ENCODE measurements at regions not wholly inside any gene's neighbourhood (a gene's known extent, or its start where the extent isn't known, plus 50 kb on each side); places are given as distances from the start of the nearest gene placed in this dataset.

DNA sequence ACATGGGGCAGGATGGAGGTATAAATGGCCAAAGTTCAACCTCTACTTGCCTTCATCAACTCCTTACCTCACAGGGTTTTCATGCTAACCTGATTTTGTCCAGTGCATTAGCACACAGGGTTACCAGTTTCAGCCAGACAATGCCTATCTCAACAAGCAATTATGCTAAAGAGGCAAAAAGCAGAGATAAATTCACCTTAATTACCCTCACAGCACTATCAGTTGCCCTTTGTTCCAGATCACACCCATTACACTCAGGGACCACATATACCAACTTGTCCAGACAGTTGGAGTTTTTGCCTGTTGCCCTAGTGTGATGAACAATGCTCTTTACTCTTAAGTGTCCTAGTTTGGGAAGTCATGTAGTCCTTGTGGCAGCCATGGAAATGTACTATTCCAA is 174.5 kb upstream of the MOCS1 start:
- Mint-ChIP-seq H3K4me1 (ENCODE audit: low read depth) (no peaks in the 10 kb centered on the region), H3K27me3 (ENCODE audit: low read depth) (peaks cover 7% of the 10 kb centered on the region), H3K9me3 (no peaks in the 10 kb centered on the region), H3K36me3 (ENCODE audit: insufficient read depth) (no peaks in the 10 kb centered on the region), H3K4me3 (no peak overlapping the region)
- no peak for ATAC-seq
- no peak for DNase-seq

DNA sequence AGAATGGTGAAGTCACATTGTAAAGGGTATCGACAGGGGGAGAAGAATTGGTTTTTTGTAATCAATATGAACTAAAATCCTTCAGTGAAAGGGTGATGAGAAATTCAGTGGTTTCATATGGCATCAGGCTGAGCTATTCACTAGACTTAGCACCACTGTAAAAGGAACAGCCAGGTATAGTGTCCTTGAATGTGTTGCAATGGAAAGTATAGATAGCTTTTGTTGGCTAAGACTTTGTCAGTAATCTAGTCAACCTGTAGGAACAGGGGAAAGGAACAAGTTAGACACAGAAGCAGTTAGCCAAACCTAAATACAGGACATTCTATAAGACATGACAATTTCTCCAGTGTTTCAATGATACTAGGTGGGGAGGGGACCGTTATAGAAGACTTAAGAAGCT is 172.6 kb upstream of the MOCS1 start:
- no peaks in the 10 kb centered on the region for H3K36me3 Mint-ChIP-seq (ENCODE audit: insufficient read depth)
- ATAC-seq (no peak), DNase-seq (no peak)
- no peaks in the 10 kb centered on the region for H3K9me3 Mint-ChIP-seq
- H3K4me1 Mint-ChIP-seq (ENCODE audit: low read depth) = no peaks in the 10 kb centered on the region
- peaks cover 3% of the 10 kb centered on the region for H3K27me3 Mint-ChIP-seq (ENCODE audit: low read depth)
- no peak overlapping the region for H3K4me3 Mint-ChIP-seq

DNA sequence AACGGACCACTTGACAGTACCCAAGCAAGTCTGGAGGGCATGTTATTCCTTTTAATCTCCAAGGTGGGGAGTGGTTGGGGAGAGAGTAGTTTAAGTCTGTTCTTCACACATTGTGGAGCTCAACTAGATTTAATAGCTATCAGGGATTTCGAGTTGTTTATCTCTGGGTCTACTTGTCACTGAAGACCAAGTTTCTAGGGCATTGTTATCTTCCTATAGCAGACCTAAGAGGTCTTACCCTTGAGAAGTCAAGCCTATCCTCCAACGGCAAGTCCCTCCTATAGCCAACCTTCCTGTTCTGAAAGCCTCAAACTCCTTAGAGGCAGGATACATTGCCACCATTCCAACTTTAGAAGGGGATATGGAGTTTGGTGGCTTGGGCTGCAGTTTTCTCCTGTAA is 164.5 kb upstream of the MOCS1 start:
- no peak for DNase-seq
- no peaks in the 10 kb centered on the region for H3K36me3 Mint-ChIP-seq (ENCODE audit: insufficient read depth)
- no peak for ATAC-seq
- no peak overlapping the region for H3K4me3 Mint-ChIP-seq
- no peaks in the 10 kb centered on the region for H3K9me3 Mint-ChIP-seq
- no peaks in the 10 kb centered on the region for H3K4me1 Mint-ChIP-seq (ENCODE audit: low read depth)
- peaks cover 2% of the 10 kb centered on the region for H3K27me3 Mint-ChIP-seq (ENCODE audit: low read depth)

DNA sequence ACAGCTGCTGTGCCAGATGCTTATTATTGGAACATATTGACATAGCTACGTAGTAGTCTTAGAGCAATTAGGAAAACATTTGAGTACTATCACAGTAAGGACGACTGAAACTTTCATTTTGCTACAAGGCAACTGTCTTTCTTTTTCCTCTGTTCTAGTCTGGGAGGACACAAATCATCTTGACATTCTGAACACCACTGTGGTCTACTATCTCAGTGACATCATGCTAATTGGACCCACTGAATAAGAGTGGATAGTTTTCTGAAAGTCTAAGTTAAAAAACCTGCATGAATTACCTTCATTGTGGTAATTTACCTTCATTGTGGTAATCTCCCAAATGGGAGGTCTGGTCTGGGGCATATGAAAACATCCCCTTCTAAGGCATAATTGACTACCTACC is 163.3 kb upstream of the MOCS1 start:
- H3K36me3 Mint-ChIP-seq (ENCODE audit: insufficient read depth) = no peaks in the 10 kb centered on the region
- H3K4me3 Mint-ChIP-seq = no peak overlapping the region
- no peak for ATAC-seq
- no peak for DNase-seq
- H3K27me3 Mint-ChIP-seq (ENCODE audit: low read depth) = peaks cover 2% of the 10 kb centered on the region
- H3K9me3 Mint-ChIP-seq = no peaks in the 10 kb centered on the region
- no peaks in the 10 kb centered on the region for H3K4me1 Mint-ChIP-seq (ENCODE audit: low read depth)

DNA sequence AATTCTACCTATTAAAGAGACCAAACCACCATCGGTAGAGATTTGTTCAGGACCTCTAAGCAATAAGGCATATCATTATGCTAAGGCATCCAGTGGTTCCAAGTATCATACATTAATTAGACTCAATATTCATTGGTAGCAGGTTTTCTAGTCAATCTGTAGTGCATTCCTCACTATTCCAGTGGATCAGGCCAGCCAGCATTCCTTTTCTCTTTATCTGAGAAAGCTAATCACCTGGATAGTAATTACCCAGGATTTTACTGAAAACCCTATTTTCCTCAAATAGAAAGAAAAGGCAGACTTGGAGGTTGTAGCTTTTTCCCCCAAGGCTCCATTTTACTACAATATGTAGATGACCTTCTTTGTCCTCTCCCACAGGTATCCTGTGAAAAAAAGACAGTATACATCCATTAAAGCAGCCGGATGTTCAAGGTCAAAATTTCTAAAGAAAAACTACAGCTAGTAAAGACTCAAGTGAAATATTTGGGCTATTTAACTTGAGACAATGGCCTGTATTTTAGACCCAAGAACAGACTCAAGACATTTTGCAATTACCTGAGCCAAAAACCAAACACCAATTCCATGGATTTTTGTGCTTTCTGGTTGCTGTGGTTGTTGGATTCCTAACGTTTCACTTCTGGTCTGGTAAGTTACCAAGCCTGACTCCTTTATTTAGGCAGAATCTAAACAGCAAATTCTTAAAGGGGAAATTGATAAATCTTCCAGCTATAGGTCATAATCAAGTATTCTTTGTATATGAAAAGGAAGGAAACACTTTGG is 149.1 kb upstream of the MOCS1 start:
- no peak overlapping the region for H3K4me3 Mint-ChIP-seq
- H3K9me3 Mint-ChIP-seq = no peaks in the 10 kb centered on the region
- no peaks in the 10 kb centered on the region for H3K4me1 Mint-ChIP-seq (ENCODE audit: low read depth)
- DNase-seq (no peak), ATAC-seq (no peak)
- H3K36me3 Mint-ChIP-seq (ENCODE audit: insufficient read depth) = no peaks in the 10 kb centered on the region
- H3K27me3 Mint-ChIP-seq (ENCODE audit: low read depth) = peaks cover 3% of the 10 kb centered on the region

DNA sequence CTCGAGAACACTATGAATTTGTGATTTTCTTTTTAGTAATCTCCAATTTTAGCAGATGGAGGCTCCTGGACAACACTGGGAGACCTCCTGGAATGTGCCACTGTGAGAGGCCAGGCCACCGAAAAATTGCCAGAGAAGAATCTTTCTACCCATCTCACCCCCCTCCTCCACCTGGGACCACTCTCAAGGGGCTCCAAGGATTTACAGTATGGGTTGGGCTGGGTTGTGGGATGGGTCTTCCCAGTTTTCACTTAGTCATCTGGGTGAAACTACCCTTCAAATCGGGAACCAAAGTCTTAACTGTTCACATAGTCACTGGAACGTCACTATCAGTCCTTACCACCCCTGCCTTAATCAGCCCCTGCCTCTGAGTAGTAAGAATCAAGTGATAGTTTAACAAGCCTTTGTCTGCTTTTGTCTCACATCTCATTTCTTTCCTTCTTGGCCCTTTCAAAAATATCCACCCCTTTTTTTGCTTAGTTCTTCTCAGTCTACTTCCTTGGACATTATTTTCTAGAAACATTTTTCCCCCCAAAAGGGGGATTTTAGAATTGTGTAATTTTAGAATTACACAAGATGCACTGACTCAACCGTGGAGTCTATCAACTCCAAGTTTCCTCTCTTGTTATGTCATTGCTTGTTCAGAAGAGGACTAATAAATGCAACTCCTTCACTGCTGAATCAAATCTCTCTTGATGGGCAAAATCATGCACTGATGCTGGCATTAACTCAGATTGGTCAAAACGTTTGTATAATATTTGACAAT is 148.2 kb upstream of the MOCS1 start:
- peaks cover 3% of the 10 kb centered on the region for H3K27me3 Mint-ChIP-seq (ENCODE audit: low read depth)
- ATAC-seq (no peak), DNase-seq (no peak)
- H3K36me3 Mint-ChIP-seq (ENCODE audit: insufficient read depth) = no peaks in the 10 kb centered on the region
- H3K4me1 Mint-ChIP-seq (ENCODE audit: low read depth) = no peaks in the 10 kb centered on the region
- no peaks in the 10 kb centered on the region for H3K9me3 Mint-ChIP-seq
- H3K4me3 Mint-ChIP-seq = no peak overlapping the region

DNA sequence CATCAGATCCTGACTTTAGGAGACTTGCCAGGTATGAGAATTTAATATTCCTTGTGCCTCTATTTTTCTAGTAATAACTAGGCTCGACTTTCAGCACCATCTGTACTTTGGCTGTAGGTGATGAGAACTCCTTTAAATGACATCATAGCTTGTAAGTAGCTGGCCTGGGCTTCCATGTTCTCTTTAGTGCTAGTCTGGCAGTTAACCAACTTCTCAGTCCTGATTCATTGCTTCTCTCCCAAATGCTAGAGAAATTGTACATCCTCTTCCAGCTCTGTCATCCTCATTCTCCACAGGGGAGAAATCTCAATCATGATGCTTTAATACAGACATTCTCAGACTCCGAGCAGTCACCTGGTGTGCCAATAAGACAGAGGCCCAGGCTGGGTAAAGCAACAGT is 143.5 kb upstream of the MOCS1 start:
- ATAC-seq = no peak
- Mint-ChIP-seq H3K36me3 (ENCODE audit: insufficient read depth) (no peaks in the 10 kb centered on the region), H3K9me3 (no peaks in the 10 kb centered on the region), H3K4me3 (no peak overlapping the region), H3K4me1 (ENCODE audit: low read depth) (no peaks in the 10 kb centered on the region), H3K27me3 (ENCODE audit: low read depth) (peaks cover 19% of the 10 kb centered on the region)
- DNase-seq = no peak

DNA sequence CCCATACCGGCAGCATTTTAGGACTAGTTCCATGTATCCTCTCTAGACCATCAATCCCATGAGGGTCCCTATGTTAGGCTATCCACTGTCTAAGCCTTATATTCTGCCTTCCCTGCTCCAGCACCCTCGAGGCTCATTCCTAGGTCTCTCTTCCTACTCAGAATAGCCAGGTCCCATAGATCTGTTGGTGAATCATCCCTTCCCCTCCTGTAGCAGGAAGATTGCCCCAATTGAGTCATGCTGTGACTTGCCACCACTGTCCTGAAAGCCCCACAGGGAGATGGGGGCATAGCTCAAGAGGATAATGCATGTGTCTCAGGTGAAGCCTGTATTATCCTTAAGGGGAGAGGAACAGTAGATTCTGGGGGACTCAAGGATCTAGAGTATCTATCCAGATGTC is 143.1 kb upstream of the MOCS1 start:
- Mint-ChIP-seq H3K9me3 (no peaks in the 10 kb centered on the region), H3K4me3 (no peak overlapping the region)

DNA sequence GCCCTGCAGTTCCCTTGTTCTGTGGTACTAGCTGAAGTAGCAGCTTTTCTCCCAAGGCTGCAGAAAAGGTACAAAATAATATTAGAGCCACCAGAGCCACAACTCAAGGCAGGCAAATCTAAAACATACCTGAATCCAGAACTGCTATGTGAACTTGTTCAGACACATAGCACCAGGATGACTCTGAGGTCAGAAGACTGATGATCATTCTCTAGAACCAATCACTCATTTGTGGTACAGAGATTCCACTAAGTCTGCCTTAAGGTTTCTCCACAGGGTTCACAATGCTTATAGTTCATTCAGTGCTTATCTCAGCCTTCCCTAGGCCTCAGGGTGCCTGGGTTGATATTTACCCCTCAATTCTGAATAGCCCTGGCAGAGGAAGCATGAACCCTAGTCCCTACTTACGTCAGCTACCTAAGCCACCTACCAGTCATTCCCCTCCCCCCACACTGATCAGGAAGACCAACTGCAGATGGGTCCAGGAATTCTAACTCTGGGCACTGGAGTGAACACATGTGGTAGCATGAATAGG is 140.9 kb upstream of the MOCS1 start:
- ATAC-seq = no peak
- H3K36me3 Mint-ChIP-seq (ENCODE audit: insufficient read depth) = no peaks in the 10 kb centered on the region
- no peaks in the 10 kb centered on the region for H3K4me1 Mint-ChIP-seq (ENCODE audit: low read depth)
- DNase-seq = no peak
- peaks cover 19% of the 10 kb centered on the region for H3K27me3 Mint-ChIP-seq (ENCODE audit: low read depth)
- no peak overlapping the region for H3K4me3 Mint-ChIP-seq
- no peaks in the 10 kb centered on the region for H3K9me3 Mint-ChIP-seq

More for the DNA sequence above, 143.1 kb upstream of the MOCS1 start:
- Mint-ChIP-seq H3K27me3 (ENCODE audit: low read depth) (peaks cover 19% of the 10 kb centered on the region), H3K4me1 (ENCODE audit: low read depth) (no peaks in the 10 kb centered on the region), H3K36me3 (ENCODE audit: insufficient read depth) (no peaks in the 10 kb centered on the region)
- no peak for DNase-seq
- ATAC-seq = no peak

DNA sequence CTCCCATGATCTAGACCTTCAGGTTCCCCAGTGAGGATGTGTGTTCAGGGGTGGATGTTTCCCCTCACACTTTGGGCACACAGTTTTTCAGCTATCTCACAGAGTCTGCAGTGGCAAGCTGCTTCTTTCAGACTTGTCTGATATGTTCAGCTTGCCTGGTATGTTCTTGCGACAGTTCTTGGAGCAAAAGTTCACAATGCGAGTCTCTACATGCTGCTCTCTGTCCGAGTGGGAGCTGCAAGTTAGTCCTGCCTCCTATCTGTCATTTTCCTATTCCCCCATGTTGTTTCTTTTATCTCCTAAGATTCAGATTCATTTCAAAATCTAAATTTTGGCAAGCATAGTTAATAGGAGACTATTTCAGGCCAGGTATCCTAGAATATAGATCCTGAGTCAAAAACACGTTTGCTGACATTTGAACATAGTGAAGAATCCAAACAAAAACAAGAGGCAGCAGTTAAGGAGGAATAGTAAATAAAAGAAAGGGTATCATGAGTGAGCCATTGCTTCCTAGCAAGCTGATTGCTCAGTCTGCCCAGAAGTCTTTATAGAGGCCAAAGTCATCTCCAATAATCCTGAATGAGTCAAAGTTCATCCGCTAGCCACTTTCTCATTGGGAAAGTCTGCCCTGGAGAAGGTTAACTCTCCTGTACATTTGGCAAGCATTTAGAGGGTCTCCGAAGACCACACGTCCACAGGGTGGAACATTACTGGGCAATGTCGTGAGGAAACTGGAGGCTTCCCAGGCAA is 140.2 kb upstream of the MOCS1 start:
- peaks cover 17% of the 10 kb centered on the region for H3K27me3 Mint-ChIP-seq (ENCODE audit: low read depth)
- DNase-seq = no peak
- no peak for ATAC-seq
- no peaks in the 10 kb centered on the region for H3K36me3 Mint-ChIP-seq (ENCODE audit: insufficient read depth)
- no peaks in the 10 kb centered on the region for H3K9me3 Mint-ChIP-seq
- no peaks in the 10 kb centered on the region for H3K4me1 Mint-ChIP-seq (ENCODE audit: low read depth)
- no peak overlapping the region for H3K4me3 Mint-ChIP-seq

DNA sequence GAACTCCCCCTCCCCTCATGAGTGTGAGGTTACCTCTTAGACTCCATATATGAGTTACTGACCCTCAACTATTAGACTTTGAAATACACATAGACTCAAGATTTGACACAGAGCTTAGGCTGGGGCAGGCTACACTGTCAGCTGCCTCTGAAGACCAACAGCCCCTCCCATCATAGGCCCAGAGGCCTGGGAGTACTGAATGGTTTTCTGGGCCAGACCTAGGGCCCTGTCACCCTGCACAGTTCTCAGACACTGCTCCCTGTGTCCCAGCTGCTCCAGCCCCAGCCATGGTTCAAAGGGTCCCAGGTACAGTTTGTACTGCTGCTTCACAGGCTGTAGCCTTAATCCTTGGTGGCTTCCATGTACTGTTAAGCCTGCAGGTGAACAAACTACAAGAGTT is 132.1 kb upstream of the MOCS1 start:
- Mint-ChIP-seq H3K9me3 (peaks cover 3% of the 10 kb centered on the region), H3K4me3 (no peak overlapping the region), H3K27me3 (ENCODE audit: low read depth) (no peaks in the 10 kb centered on the region), H3K36me3 (ENCODE audit: insufficient read depth) (no peaks in the 10 kb centered on the region), H3K4me1 (ENCODE audit: low read depth) (no peaks in the 10 kb centered on the region)
- DNase-seq (no peak), ATAC-seq (no peak)

DNA sequence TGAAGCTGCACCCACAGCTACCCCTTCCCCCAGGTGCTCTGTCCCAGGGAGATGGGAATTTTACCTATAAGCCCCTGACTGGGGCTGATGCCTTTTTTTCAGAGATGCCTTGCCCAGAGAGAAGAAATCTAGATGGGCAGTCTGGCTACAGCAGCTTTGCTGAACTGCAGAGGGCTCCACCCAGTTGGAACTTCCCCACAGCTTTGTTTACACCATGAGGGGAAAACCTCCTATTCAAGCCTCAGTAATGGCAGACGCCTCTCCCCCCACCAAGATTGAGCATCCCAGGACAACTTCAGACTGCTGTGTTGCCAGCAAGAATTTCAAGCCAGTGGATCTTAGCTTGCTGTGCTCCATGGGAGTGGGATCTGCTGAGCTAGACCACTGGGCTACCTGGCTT is 122.6 kb upstream of the MOCS1 start:
- H3K36me3 Mint-ChIP-seq (ENCODE audit: insufficient read depth) = no peaks in the 10 kb centered on the region
- peaks cover 2% of the 10 kb centered on the region for H3K27me3 Mint-ChIP-seq (ENCODE audit: low read depth)
- no peak overlapping the region for H3K4me3 Mint-ChIP-seq
- H3K9me3 Mint-ChIP-seq = no peaks in the 10 kb centered on the region
- H3K4me1 Mint-ChIP-seq (ENCODE audit: low read depth) = no peaks in the 10 kb centered on the region
- ATAC-seq (no peak), DNase-seq (no peak)

DNA sequence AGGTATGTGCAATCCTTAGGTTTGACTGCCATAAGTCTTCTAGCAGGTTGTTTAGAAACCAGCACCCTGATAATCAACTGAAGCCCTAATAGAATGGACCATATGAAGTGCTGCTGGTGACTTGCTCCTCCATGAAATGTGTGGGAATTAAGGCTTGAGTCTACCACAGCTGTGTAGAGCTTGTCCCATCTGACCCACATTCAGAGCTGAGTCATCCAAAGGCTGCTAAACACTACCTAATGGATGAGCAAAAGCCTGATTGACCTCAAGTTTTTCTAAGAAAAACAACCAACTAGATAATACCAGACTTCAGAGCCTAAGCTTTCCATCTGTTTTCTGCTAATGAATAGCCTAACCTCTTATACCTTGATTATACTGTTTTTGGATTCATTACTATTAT is 120.3 kb upstream of the MOCS1 start:
- H3K4me1 Mint-ChIP-seq (ENCODE audit: low read depth) = no peaks in the 10 kb centered on the region
- H3K27me3 Mint-ChIP-seq (ENCODE audit: low read depth) = peaks cover 9% of the 10 kb centered on the region
- H3K9me3 Mint-ChIP-seq = no peaks in the 10 kb centered on the region
- H3K36me3 Mint-ChIP-seq (ENCODE audit: insufficient read depth) = no peaks in the 10 kb centered on the region
- DNase-seq (no peak), ATAC-seq (no peak)
- H3K4me3 Mint-ChIP-seq = no peak overlapping the region

DNA sequence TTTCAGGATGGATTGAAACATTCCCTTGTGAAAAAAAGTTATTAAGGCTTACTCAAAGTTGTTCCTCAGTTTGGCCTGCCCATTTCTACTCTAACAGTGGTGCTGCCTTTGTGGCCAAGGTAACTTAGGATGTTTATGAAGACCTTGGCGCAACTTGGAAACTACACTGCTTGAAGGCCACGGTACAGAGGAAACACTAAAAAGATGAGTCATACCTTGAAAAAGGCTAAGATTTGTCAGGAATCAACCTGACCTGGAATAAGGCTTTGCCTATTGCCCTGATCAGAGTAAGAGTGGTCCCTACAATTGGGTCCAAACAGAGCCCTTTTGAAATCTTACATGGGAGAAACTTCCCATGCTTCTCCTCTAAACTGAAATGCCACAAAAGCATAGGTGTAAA is 119.9 kb upstream of the MOCS1 start:
- ATAC-seq (no peak), DNase-seq (no peak)
- Mint-ChIP-seq H3K36me3 (ENCODE audit: insufficient read depth) (no peaks in the 10 kb centered on the region), H3K27me3 (ENCODE audit: low read depth) (peaks cover 9% of the 10 kb centered on the region), H3K4me1 (ENCODE audit: low read depth) (no peaks in the 10 kb centered on the region), H3K9me3 (no peaks in the 10 kb centered on the region), H3K4me3 (no peak overlapping the region)

Measured in activated T-cell treated with anti-CD3 and anti-CD28 coated beads, Interleukin-2, amount 50 U/mL, for 4 hours (primary cell).